Ectodermal cell (in vitro differentiated cells): ENCODE measurements at regions not wholly inside any gene's neighbourhood (a gene's known extent, or its start where the extent isn't known, plus 50 kb on each side); places are given as distances from the start of the nearest gene placed in this dataset.

Experiments used
- H3K27ac ChIP-seq: 2 replicates; pipeline ENCODE4 v1.7.0; 2013; ENCODE audit warnings: mild to moderate bottlenecking, low read depth, low read length; ENCODE audit not compliant: insufficient read depth, poor library complexity, severe bottlenecking
- H3K27me3 ChIP-seq: 2 replicates; pipeline ENCODE4 v1.7.0; 2013; ENCODE audit warnings: mild to moderate bottlenecking, low read length; ENCODE audit not compliant: insufficient read depth, control insufficient read depth, poor library complexity, severe bottlenecking
- H3K36me3 ChIP-seq: one replicate; pipeline ENCODE4 v1.7.0; 2013; ENCODE audit warnings: low read length; ENCODE audit not compliant: control insufficient read depth, insufficient read depth
- H3K4me1 ChIP-seq: one replicate; pipeline ENCODE4 v1.7.0; 2013; ENCODE audit warnings: low read length; ENCODE audit not compliant: control insufficient read depth, insufficient read depth
- H3K4me3 ChIP-seq: 2 replicates; pipeline ENCODE4 v1.7.0; 2013; ENCODE audit warnings: low read depth, low read length, control low read depth; ENCODE audit not compliant: insufficient read depth
- H3K9me3 ChIP-seq: 2 replicates; pipeline ENCODE4 v1.7.0; 2013; ENCODE audit warnings: mild to moderate bottlenecking, low read length, moderate library complexity; ENCODE audit not compliant: control insufficient read depth
- WGBS, 2 experiments: methylation state at CpG; one replicate each; pipeline ENCODE4 v1.1.7; 2013; ENCODE audit warnings: missing lambda C conversion rate in 2 of 2; 5-methylcytosine and 5-hydroxymethylcytosine counted together

GRCh38 chr6:99119109-99120031, 171.6 kb upstream of the FBXL4 start:
- no peak overlapping the region for H3K4me3 ChIP-seq
- no peak overlapping the region for H3K27ac ChIP-seq
- no peaks in the 10 kb centered on the region for H3K36me3 ChIP-seq
- H3K27me3 ChIP-seq, result no peaks in the 10 kb centered on the region
- WGBS, 2 experiments, result 62 to 64% methylated on average over 8 of the region's 8 CpGs
- no peaks in the 10 kb centered on the region for H3K4me1 ChIP-seq
- H3K9me3 ChIP-seq, result no peaks in the 10 kb centered on the region

DNA sequence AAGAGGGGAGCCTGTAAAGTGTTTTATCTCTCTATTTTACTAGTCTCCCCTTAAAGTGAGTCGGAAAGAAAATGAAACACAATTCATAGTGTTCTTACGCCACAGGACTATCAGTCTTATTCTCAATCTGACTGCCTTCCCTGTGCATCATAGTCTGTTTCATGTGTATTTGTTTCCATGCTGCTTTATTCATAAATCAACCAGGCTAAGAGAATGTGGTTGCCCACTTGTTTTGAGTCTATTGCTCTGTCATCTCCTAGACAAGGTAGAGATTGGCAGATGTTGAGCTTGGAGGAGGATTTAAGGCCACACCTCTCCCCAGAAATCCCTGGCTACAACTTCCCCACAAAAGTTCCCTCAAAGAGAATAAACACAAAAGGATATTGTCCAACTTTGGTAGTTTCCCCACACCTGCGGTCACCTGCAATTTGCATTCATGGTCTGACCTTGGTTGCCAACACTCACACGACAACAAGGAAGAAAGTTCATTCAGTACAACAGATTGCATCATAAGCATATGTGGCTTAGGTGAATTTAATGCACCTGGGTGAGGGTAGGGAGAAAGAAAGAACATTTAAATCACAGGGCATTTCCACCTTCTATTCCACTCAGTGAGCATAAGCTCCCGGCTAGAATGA, 167.1 kb upstream of the FBXL4 start:
- Histone ChIP-seq H3K4me1 (no peaks in the 10 kb centered on the region), H3K27ac (no peak overlapping the region), H3K36me3 (no peaks in the 10 kb centered on the region), H3K27me3 (no peaks in the 10 kb centered on the region), H3K4me3 (no peak overlapping the region), H3K9me3 (no peaks in the 10 kb centered on the region)
- 93 to 95% methylated on average over 4 to 5 of the region's 5 CpGs for WGBS, 2 experiments

GRCh38 chr6:99111590-99111989, 163.8 kb upstream of the FBXL4 start:
- 96 to 100% methylated on average over 3 of the region's 3 CpGs for WGBS, 2 experiments

DNA sequence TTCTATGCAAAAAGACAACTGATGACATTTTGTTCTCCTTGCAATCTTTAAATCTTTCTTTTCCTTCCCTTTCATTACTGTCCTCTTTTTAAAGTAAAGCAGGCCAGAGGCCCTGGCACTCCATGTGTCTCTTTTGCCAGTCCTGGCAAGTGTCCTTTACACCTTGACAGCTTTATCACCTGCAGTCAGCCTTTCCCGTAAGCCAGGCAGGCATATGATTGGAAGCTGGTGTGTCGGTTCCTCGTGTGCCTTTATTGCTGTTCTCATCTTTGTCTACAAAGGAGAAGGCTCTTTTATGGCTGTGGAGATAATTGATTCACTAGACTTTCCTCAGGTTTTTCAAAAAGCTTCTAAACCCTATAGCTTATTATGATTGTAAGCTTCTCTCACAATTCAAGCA, 162.3 kb upstream of the FBXL4 start:
- H3K4me3 ChIP-seq, result no peak overlapping the region
- H3K27ac ChIP-seq, result no peak overlapping the region
- no peaks in the 10 kb centered on the region for H3K27me3 ChIP-seq
- no peaks in the 10 kb centered on the region for H3K4me1 ChIP-seq
- 81 to 90% methylated on average over 3 of the region's 3 CpGs for WGBS, 2 experiments
- no peaks in the 10 kb centered on the region for H3K36me3 ChIP-seq
- no peaks in the 10 kb centered on the region for H3K9me3 ChIP-seq

More at GRCh38 chr6:99111590-99111989, 163.8 kb upstream of the FBXL4 start:
- Histone ChIP-seq H3K27ac (no peak overlapping the region), H3K9me3 (no peaks in the 10 kb centered on the region), H3K4me3 (no peak overlapping the region), H3K27me3 (no peaks in the 10 kb centered on the region), H3K36me3 (no peaks in the 10 kb centered on the region), H3K4me1 (no peaks in the 10 kb centered on the region)

- no peaks in the 10 kb centered on the region for H3K36me3 ChIP-seq
- no peaks in the 10 kb centered on the region for H3K9me3 ChIP-seq
- WGBS, 2 experiments, result 91 to 92% methylated on average over 3 of the region's 3 CpGs
- no peak overlapping the region for H3K4me3 ChIP-seq
- no peak overlapping the region for H3K27ac ChIP-seq
- no peaks in the 10 kb centered on the region for H3K4me1 ChIP-seq
- H3K27me3 ChIP-seq, result no peaks in the 10 kb centered on the region
These were observed 156.5 kb upstream of the FBXL4 start for GRCh38 chr6:99104218-99104617.

- peaks cover 5% of the 10 kb centered on the region for H3K4me1 ChIP-seq
- H3K27ac ChIP-seq, result no peak overlapping the region
- H3K9me3 ChIP-seq, result no peaks in the 10 kb centered on the region
- H3K27me3 ChIP-seq, result no peaks in the 10 kb centered on the region
- no peak overlapping the region for H3K4me3 ChIP-seq
- no peaks in the 10 kb centered on the region for H3K36me3 ChIP-seq
These were observed 151.5 kb upstream of the FBXL4 start for GRCh38 chr6:99099243-99099642.

- Histone ChIP-seq H3K36me3 (no peaks in the 10 kb centered on the region), H3K27me3 (no peaks in the 10 kb centered on the region), H3K9me3 (no peaks in the 10 kb centered on the region), H3K27ac (no peak overlapping the region), H3K4me1 (peaks cover 12% of the 10 kb centered on the region), H3K4me3 (no peak overlapping the region)
- 83 to 94% methylated on average over 4 to 5 of the region's 6 CpGs for WGBS, 2 experiments
These were observed 148.4 kb upstream of the FBXL4 start for GRCh38 chr6:99096170-99096569.

GRCh38 chr6:99093456-99094190, 145.9 kb upstream of the FBXL4 start:
- H3K27ac ChIP-seq, result no peak overlapping the region
- H3K27me3 ChIP-seq, result no peaks in the 10 kb centered on the region
- WGBS, 2 experiments, result 78 to 87% methylated on average over 12 of the region's 13 CpGs
- H3K4me1 ChIP-seq, result peaks cover 12% of the 10 kb centered on the region
- H3K9me3 ChIP-seq, result no peaks in the 10 kb centered on the region
- no peaks in the 10 kb centered on the region for H3K36me3 ChIP-seq
- no peak overlapping the region for H3K4me3 ChIP-seq

- peaks cover 12% of the 10 kb centered on the region for H3K4me1 ChIP-seq
- H3K9me3 ChIP-seq, result no peaks in the 10 kb centered on the region
- WGBS, 2 experiments, result 92 to 93% methylated on average over 7 of the region's 7 CpGs
- H3K27ac ChIP-seq, result no peak overlapping the region
- H3K4me3 ChIP-seq, result no peak overlapping the region
- H3K36me3 ChIP-seq, result no peaks in the 10 kb centered on the region
- H3K27me3 ChIP-seq, result no peaks in the 10 kb centered on the region
These were observed 144.7 kb upstream of the FBXL4 start for GRCh38 chr6:99092461-99092860.

GRCh38 chr6:99091985-99092384, 144.2 kb upstream of the FBXL4 start:
- WGBS, 2 experiments, result 91 to 95% methylated on average over 5 of the region's 5 CpGs
- Histone ChIP-seq H3K4me1 (peaks cover 12% of the 10 kb centered on the region), H3K27me3 (no peaks in the 10 kb centered on the region), H3K36me3 (no peaks in the 10 kb centered on the region), H3K27ac (no peak overlapping the region), H3K4me3 (no peak overlapping the region), H3K9me3 (no peaks in the 10 kb centered on the region)
